ENCODE measurements at regions not wholly inside any gene's neighbourhood (a gene's known extent, or its start where the extent isn't known, plus 50 kb on each side); places are given as distances from the start of the nearest gene placed in this dataset.

- DNase-seq, result no peak
Measured at GRCh38 chr4:66923081-66923865, 622.0 kb downstream of the CENPC start.

- no peak for DNase-seq
Measured at GRCh38 chr4:66921433-66921832, 623.9 kb downstream of the CENPC start.

DNA sequence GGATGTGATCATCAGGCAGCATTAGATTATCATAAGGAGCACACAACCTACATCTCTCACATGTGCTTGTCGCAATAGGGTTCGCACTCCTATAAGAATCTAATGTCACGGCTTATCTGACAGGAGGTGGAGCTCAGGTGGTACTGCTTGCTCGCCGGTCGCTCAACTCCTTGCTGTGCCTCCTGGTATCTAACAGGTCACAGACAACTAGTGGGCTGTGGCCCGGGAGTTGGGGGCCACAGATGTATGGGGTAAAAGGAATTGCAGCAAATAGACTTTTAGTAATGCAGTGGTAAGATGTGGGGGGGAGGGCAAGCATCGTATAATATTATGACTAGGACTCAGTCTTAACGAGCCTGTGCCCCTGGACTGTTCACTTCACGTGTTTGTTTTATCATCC is 624.8 kb downstream of the CENPC start:
- DNase-seq, result no peak

- no peak for DNase-seq
Measured at GRCh38 chr4:66911880-66912279, 633.4 kb downstream of the CENPC start.

DNA sequence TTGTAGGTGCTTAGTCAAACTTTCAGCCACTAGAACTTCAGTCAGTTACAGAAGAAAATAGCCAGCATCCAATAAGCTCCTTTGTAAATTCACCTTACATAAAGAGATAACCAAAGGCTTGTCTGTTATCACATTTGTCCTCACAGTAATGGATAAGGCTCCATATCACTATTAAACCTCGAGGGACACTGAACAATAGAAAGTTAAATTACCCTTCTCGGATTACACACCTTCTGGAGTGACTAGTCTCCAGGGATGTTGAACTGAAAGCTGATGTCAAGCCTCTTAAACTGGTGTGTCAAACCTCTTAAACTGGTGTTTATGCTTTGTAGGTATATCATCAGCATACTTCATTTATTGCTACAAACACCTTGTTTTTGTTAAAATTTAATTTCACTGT is 639.0 kb downstream of the CENPC start:
- DNase-seq, result no peak

GRCh38 chr4:66899422-66900065 is 645.8 kb downstream of the CENPC start:
- DNase-seq, result no peak

- no peak for DNase-seq
Measured at GRCh38 chr4:66893807-66894206, 651.5 kb downstream of the CENPC start.

- DNase-seq, result no peak
Measured at GRCh38 chr4:66887061-66887460, 658.2 kb downstream of the CENPC start.

- no peak for DNase-seq
Measured at GRCh38 chr4:66885501-66886165, 659.7 kb downstream of the CENPC start.

- DNase-seq, result no peak
Measured at GRCh38 chr4:66876946-66877345, 668.4 kb downstream of the CENPC start.

DNA sequence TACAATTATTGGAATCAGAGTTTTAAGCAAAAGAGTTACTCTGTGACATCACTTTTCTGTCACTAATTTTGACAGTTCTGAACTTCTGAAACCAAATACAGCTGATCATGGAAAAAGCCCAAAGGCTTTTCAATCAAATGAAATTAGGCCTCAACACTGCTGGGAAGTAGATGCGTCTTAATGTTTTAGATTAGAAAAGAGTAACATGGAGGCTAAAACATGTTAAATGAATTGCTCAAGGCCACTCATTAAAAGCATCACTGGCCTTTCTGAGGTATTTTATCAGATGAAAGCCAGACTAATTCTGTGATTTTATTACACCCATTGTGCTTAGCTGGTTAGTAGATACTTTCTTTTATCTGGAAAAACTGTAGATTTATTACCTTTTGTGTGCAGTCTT is 672.6 kb downstream of the CENPC start:
- no peak for DNase-seq

GRCh38 chr4:66863481-66863880 is 681.8 kb downstream of the CENPC start:
- no peak for DNase-seq

DNA sequence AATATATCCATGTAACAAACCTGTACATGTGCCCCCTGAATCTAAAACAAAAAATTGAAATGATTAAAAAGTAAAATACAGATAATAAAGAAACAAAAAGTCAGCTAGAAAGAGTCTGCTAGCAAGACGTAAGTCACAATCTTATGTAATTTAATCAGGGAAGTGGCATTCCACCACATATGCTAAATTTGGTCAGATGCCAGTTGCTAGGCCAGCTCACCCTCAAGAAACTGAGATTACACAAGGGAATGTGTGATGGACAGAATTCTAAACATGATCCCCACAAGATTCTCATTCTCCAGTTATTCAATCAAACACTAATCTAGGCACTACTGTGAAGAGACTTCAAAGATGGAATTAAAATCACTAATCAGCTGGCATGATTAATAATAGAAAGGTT is 689.3 kb downstream of the CENPC start:
- DNase-seq, result no peak

GRCh38 chr4:66853845-66854244 is 691.5 kb downstream of the CENPC start:
- no peak for DNase-seq

DNA sequence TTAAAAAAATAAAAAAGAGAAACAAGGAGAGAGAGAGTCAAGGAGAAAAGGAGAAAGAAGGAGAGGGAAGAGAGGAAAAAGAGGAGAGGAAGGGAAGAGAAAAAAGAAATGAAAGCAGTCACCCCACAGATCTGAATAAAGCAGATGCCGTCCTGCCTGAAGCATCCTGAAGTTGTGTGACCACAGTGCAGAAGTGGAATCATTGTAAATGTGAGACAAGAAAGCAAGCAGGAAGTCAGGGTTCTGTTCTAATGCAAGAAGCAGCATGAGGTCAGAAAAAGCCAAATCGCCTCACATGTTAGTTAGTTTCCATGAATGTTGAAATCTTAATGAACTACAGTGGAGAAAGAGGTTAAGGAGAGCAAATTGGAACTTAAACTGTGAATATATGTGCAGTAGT is 692.5 kb downstream of the CENPC start:
- DNase-seq, result no peak

GRCh38 chr4:66849596-66849995 is 695.7 kb downstream of the CENPC start:
- DNase-seq, result no peak

DNA sequence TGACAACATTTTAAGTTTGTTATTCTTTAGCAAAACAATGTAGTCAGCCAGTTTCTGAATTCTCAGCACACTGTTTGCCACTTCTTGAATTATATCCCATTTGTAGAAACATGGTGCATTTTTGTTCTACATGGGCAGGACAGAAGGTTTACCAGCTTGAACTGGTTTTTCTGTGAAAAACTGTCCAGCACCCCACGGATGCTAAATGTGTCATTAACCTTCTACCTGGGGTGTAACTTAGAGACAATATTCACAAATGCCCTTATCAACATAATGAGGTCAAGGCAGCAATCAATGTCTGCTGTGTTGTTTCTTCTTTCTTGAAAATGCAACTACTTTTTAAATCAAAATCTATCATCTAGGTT is 702.6 kb downstream of the CENPC start:
- DNase-seq, result no peak

DNA sequence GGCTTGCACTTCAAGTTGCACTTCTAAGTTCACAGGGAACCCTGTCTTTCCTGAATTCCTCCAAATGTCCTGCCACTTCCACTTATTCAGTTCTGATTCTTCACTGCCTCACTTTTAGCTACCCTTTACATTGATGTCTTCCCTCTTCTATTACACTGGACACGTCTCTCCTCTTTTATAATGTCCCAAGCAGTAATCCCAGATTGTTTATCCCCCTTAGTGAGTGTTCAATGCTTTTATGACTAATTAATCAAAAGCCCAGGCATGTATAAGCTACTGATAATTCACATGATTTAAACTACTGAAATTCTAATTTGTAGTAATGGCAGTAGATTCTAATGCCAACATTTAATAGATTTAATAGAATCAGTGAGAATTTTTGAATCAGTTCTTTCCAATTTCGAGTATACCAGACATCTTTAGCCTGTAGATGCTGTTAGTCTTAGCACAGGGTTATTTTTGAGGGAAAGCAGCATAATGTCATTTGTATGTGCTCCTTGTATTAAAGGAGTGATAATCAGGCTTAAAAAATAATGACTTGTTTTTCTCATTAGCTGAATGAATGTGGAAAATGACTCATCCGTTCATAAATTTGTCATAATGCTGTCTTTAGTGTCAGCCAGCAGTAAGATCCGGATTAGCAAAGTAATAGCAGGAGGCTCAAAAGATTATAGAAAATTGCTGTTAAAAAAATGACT is 703.1 kb downstream of the CENPC start:
- DNase-seq, result no peak

DNA sequence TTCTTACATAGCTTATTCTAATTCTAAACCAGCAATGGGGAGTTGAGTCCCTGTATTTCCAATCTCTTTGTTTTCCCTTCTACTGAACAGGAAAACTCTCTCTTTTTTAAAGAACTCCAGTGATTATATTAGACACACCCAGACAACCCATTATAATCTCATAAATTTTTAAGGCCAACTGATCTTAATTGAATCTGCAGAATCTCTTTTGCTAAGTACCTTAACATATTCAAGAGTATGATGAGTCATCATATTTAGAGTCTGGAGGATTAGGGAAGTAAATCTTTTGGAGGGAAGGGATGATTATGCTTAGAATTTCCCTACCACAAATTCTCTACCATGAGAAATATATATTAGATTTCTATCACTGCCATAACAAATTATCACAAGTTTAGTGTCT is 705.1 kb downstream of the CENPC start:
- DNase-seq, result no peak

DNA sequence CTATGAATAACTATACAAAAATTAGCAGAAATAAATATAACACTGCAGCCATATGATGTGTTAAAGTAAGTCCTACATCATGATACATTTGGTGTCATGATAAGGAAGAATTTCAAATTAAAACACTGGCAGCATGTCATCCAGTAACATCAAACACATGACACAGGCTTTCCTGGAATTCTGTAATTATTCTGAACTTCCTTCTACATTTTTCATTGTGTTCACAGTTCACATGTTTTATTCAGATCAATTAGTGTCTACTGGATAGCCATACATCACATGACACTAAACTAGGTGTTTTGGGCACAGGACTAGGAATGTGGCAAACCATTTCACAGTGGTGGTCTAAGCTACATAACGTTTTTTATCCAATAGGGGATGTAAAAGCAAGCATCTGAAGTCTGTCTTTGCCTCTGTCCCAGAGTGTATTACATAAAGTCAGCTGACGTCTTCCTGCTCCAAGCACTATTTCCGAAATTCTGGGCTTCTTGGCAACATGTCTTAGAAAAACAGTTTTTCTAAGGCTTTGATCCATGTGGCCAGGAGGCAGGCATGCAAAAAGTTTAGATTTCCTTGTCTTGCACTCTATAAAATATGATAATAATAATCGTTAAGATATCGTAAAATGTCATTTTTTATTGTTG is 707.9 kb downstream of the CENPC start:
- DNase-seq, result no peak

- DNase-seq, result no peak
Measured at GRCh38 chr4:66829310-66829709, 716.0 kb downstream of the CENPC start.

DNA sequence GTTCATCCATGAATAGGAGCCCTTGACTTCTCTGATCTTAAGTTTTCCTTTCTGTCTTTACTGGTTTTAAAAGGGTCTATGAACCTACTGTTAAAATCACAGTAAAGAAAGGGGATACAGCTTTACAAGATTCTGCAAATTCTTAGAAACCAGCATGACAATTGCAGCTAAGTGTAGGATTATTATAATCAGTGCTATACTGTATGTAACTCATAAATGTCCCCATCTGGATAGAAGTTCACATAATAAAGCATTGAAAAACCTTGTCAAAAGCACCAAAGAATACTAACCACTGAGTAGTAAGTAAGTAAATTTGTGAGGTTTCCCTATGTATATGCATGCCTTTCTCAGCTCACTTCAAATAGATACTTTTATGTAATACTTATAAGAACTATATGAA is 724.6 kb downstream of the CENPC start:
- no peak for DNase-seq

DNA sequence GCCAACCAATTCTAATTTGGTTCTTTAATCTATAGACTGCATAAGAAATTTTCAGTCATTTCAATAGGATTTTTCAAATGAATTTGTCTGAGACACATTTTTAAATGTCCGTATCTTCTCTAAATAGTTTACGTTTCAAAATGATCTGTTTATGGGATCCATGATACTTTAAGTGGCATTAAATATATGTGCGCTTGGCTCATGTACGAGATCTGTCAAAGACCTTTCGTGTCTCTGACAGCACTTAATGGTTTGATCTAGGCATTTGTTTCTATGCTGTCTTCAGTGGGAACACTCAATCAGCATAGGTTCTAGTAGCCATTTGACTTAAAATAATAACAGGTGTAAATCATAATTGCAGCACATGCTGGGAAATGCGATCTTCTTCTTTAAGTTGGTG is 731.0 kb downstream of the CENPC start:
- no peak for DNase-seq
